HEK293 (cell line): ENCODE measurements at regions not wholly inside any gene's neighbourhood (a gene's known extent, or its start where the extent isn't known, plus 50 kb on each side); places are given as distances from the start of the nearest gene placed in this dataset.

Source experiments
- CTCF ChIA-PET: fragments of 350-600 bp; formaldehyde crosslinking; extraction: SDS; loops from one replicate; lab custom pipeline; 2021; ENCODE audit warnings: antibody characterized with exemption; lab: Yijun Ruan, JAX
- POLR2A ChIA-PET: fragments of 300-600 bp; formaldehyde crosslinking; extraction: SDS; loops from one replicate; lab custom pipeline; 2020; ENCODE audit warnings: antibody characterized with exemption, inconsistent platforms; lab: Yijun Ruan, JAX
- H3K27ac ChIP-seq: fragments of 200-500 bp; sonication (Bioruptor generic); 2 replicates; pipeline ENCODE4 v1.5.1; 2014; ENCODE audit warnings: low read depth, low read length, control low read depth, inconsistent platforms; ENCODE audit errors: extremely low read depth
- H3K36me3 ChIP-seq, 2 experiments: fragments of 200-500 bp in 1 of 2; sonication (Bioruptor generic) in 1 of 2; 1 replicate in 1 of 2; 2 replicates in 1 of 2; pipeline ENCODE4 v1.5.1; 2014 to 2017; ENCODE audit warnings: inconsistent platforms in 2 of 2, low read length in 2 of 2; ENCODE audit not compliant: control insufficient read depth in 2 of 2, insufficient read depth in 1 of 2
- H3K4me1 ChIP-seq: fragments of 200-500 bp; sonication (Bioruptor generic); 2 replicates; pipeline ENCODE4 v1.5.1; 2014; ENCODE audit warnings: mild to moderate bottlenecking, low read length, inconsistent platforms; ENCODE audit not compliant: control insufficient read depth, insufficient read depth
- H3K4me3 ChIP-seq: 2 replicates; pipeline ENCODE4 v1.5.1; 2011; ENCODE audit warnings: low read depth, mild to moderate bottlenecking, control low read depth, low read length, moderate library complexity
- H3K9me3 ChIP-seq: fragments of 200-500 bp; sonication (Bioruptor generic); 2 replicates; pipeline ENCODE4 v1.5.1; 2014; ENCODE audit warnings: low read depth, low read length, inconsistent platforms; ENCODE audit not compliant: control insufficient read depth, insufficient read depth
- ATF2 ChIP-seq: fragments of 450-650 bp; formaldehyde crosslinking; IDR thresholded peaks from 2 replicates; pipeline ENCODE4 v1.5.1; 2016; ENCODE audit warnings: missing biosample characterization, missing genetic modification characterization, low read depth
- GLIS1 ChIP-seq: fragments of 450-650 bp; formaldehyde crosslinking; IDR thresholded peaks from 2 replicates; pipeline ENCODE4 v1.5.1; 2016; ENCODE audit warnings: missing biosample characterization, missing genetic modification characterization
- KLF8 ChIP-seq: fragments of 450-650 bp; formaldehyde crosslinking; IDR thresholded peaks from 2 replicates; pipeline ENCODE4 v1.5.1; 2016; ENCODE audit warnings: missing biosample characterization, missing genetic modification characterization
- KLF9 ChIP-seq: fragments of 450-650 bp; formaldehyde crosslinking; IDR thresholded peaks from 2 replicates; pipeline ENCODE4 v1.5.1; 2016; ENCODE audit warnings: missing biosample characterization, missing genetic modification characterization, low read depth
- PBX3 ChIP-seq: sonication (generic); formaldehyde crosslinking; IDR thresholded peaks from 2 replicates; pipeline ENCODE4 v1.8.1; 2022; ENCODE audit warnings: mild to moderate bottlenecking, moderate library complexity, missing genetic modification reagents
- WT1 ChIP-seq: fragments of 450-650 bp; formaldehyde crosslinking; IDR thresholded peaks from 2 replicates; pipeline ENCODE4 v1.5.1; 2016; ENCODE audit warnings: missing biosample characterization, missing genetic modification characterization
- ZBTB17 ChIP-seq: fragments of 450-650 bp; formaldehyde crosslinking; IDR thresholded peaks from 2 replicates; pipeline ENCODE4 v1.5.1; 2016; ENCODE audit warnings: missing biosample characterization, missing genetic modification characterization
- ZBTB7A ChIP-seq: fragments of 450-650 bp; formaldehyde crosslinking; IDR thresholded peaks from 2 replicates; pipeline ENCODE4 v1.5.1; 2016; ENCODE audit warnings: low read depth, missing biosample characterization, missing genetic modification characterization
- ZNF121 ChIP-seq: fragments of 450-650 bp; formaldehyde crosslinking; IDR thresholded peaks from 2 replicates; pipeline ENCODE4 v1.5.1; 2016; ENCODE audit warnings: missing biosample characterization, missing genetic modification characterization
- ZNF140 ChIP-seq: fragments of 450-650 bp; formaldehyde crosslinking; IDR thresholded peaks from 2 replicates; pipeline ENCODE4 v1.5.1; 2016; ENCODE audit warnings: missing biosample characterization, missing genetic modification characterization
- ZNF2 ChIP-seq: fragments of 450-650 bp; formaldehyde crosslinking; IDR thresholded peaks from 2 replicates; pipeline ENCODE4 v1.5.1; 2016; ENCODE audit warnings: missing biosample characterization, missing genetic modification characterization
- ZNF202 ChIP-seq: fragments of 450-650 bp; formaldehyde crosslinking; IDR thresholded peaks from 2 replicates; pipeline ENCODE4 v1.5.1; 2016; ENCODE audit warnings: missing biosample characterization, missing genetic modification characterization, borderline replicate concordance
- ZNF24 ChIP-seq: fragments of 450-650 bp; formaldehyde crosslinking; IDR thresholded peaks from 2 replicates; pipeline ENCODE4 v1.5.1; 2016; ENCODE audit warnings: missing biosample characterization, missing genetic modification characterization
- ZNF248 ChIP-seq: fragments of 450-650 bp; formaldehyde crosslinking; IDR thresholded peaks from 2 replicates; pipeline ENCODE4 v1.5.1; 2017; ENCODE audit warnings: missing biosample characterization, missing genetic modification characterization
- ZNF302 ChIP-seq: fragments of 450-650 bp; formaldehyde crosslinking; IDR thresholded peaks from 2 replicates; pipeline ENCODE4 v1.5.1; 2016; ENCODE audit warnings: missing biosample characterization, missing genetic modification characterization, low read depth
- ZNF324 ChIP-seq: fragments of 450-650 bp; formaldehyde crosslinking; IDR thresholded peaks from 2 replicates; pipeline ENCODE4 v1.5.1; 2016; ENCODE audit warnings: missing biosample characterization, missing genetic modification characterization
- ZNF341 ChIP-seq: fragments of 450-650 bp; formaldehyde crosslinking; IDR thresholded peaks from 2 replicates; pipeline ENCODE4; 2016; ENCODE audit warnings: low read depth, missing biosample characterization, missing genetic modification characterization
- ZNF449 ChIP-seq: fragments of 450-650 bp; formaldehyde crosslinking; IDR thresholded peaks from 2 replicates; pipeline ENCODE4 v1.5.1; 2017; ENCODE audit warnings: missing biosample characterization, mild to moderate bottlenecking, missing genetic modification characterization, moderate library complexity
- ZNF488 ChIP-seq: fragments of 450-650 bp; formaldehyde crosslinking; IDR thresholded peaks from 2 replicates; pipeline ENCODE4 v1.5.1; 2016; ENCODE audit warnings: missing biosample characterization, missing genetic modification characterization
- ZNF518A ChIP-seq: fragments of 450-650 bp; formaldehyde crosslinking; conservative IDR thresholded peaks from 2 replicates; pipeline ENCODE4 v1.5.1; 2016; ENCODE audit warnings: low read depth, missing biosample characterization, missing genetic modification characterization
- ZNF571 ChIP-seq: fragments of 450-650 bp; formaldehyde crosslinking; IDR thresholded peaks from 2 replicates; pipeline ENCODE4 v1.5.0; 2017; ENCODE audit warnings: missing biosample characterization, missing genetic modification characterization
- ZNF580 ChIP-seq: fragments of 450-650 bp; formaldehyde crosslinking; IDR thresholded peaks from 2 replicates; pipeline ENCODE4 v1.5.1; 2016; ENCODE audit warnings: missing biosample characterization, missing genetic modification characterization
- ZNF585B ChIP-seq: fragments of 450-650 bp; formaldehyde crosslinking; IDR thresholded peaks from 2 replicates; pipeline ENCODE4 v1.5.1; 2016; ENCODE audit warnings: missing biosample characterization, missing genetic modification characterization
- ZNF624 ChIP-seq: fragments of 450-650 bp; formaldehyde crosslinking; IDR thresholded peaks from 2 replicates; pipeline ENCODE4 v1.5.1; 2017; ENCODE audit warnings: missing biosample characterization, missing genetic modification characterization
- ZNF660 ChIP-seq: fragments of 450-650 bp; IDR thresholded peaks from 2 replicates; pipeline ENCODE4 v1.5.1; 2018; ENCODE audit warnings: missing biosample characterization, mild to moderate bottlenecking, missing genetic modification characterization
- ZNF670 ChIP-seq: fragments of 450-650 bp; formaldehyde crosslinking; IDR thresholded peaks from 2 replicates; pipeline ENCODE4 v1.5.1; 2016; ENCODE audit warnings: missing biosample characterization, missing genetic modification characterization, low read depth
- ZSCAN5A ChIP-seq: fragments of 450-650 bp; formaldehyde crosslinking; IDR thresholded peaks from 2 replicates; pipeline ENCODE4 v1.5.1; 2016; ENCODE audit warnings: missing biosample characterization, missing genetic modification characterization

- no peak for TF ChIP-seq ZNF571 (tag by site-specific recombination)
- TF ChIP-seq ZNF580 (tag by site-specific recombination), result no peak
- TF ChIP-seq ZNF248 (tag by site-specific recombination), result no peak
- TF ChIP-seq ZNF624 (tag by site-specific recombination), result no peak
- TF ChIP-seq PBX3 (CRISPR knock-in tag), result no peak
- no peak for TF ChIP-seq ZNF670 (tag by site-specific recombination)
- no peak for TF ChIP-seq ZNF302
- TF ChIP-seq ZNF488 (tag by site-specific recombination), result no peak
- no peak for TF ChIP-seq WT1 (tag by site-specific recombination)
These were observed 315.0 kb downstream of the TNS1 start (continued) for GRCh38 chr2:217687771-217688170.

- Histone ChIP-seq H3K27ac (no peak overlapping the region), H3K4me1 (no peaks in the 10 kb centered on the region; the same call in 1 of the 2 replicates), H3K9me3 (no peaks in the 10 kb centered on the region), H3K4me3 (no peak overlapping the region), H3K36me3 (no peaks in the 10 kb centered on the region)
- POLR2A ChIA-PET, result no interaction called here
- CTCF ChIA-PET, result interaction anchor here (0.6 to 2.6 kb wide), 3 partner anchors 18 to 511 kb away, joined by 3 to 9 read pairs (median 4); no protein-coding TSS in a partner anchor
- TF ChIP-seq ATF2 (tag by site-specific recombination) (no peak), ZNF518A (tag by site-specific recombination) (peak; percentile 58), ZNF341 (tag by site-specific recombination) (0 out of 2 replicates have a peak, but pooled peaks have one; percentile 24), ZNF585B (tag by site-specific recombination) (no peak), ZNF449 (0 out of 2 replicates have a peak, but pooled peaks have one; percentile 4), ZNF140 (tag by site-specific recombination) (no peak), ZNF2 (no peak), KLF8 (tag by site-specific recombination) (no peak), ZNF202 (tag by site-specific recombination) (no peak), ZSCAN5A (tag by site-specific recombination) (no peak), ZBTB7A (tag by site-specific recombination) (no peak), KLF9 (tag by site-specific recombination) (peak; percentile 82), ZNF660 (tag by site-specific recombination) (peak; percentile 45; the same call in 1 of the 2 replicates), ZNF324 (tag by site-specific recombination) (no peak), ZBTB17 (0 out of 2 replicates have a peak, but pooled peaks have one; percentile 44), GLIS1 (tag by site-specific recombination) (no peak), ZNF121 (tag by site-specific recombination) (no peak), ZNF24 (peak; percentile 72; the same call in 1 of the 2 replicates)
These were observed 317.6 kb downstream of the TNS1 start for GRCh38 chr2:217685255-217685605.
